Parathyroid adenoma (tissue), 2 donors: ENCODE measurements at regions not wholly inside any gene's neighbourhood (a gene's known extent, or its start where the extent isn't known, plus 50 kb on each side); places are given as distances from the start of the nearest gene placed in this dataset.

Experiments
- H2AFZ ChIP-seq: fragments of 300-600 bp; sonication (generic); one replicate; pipeline ENCODE4 v1.7.0; 2017; ENCODE audit warnings: antibody characterized with exemption, mild to moderate bottlenecking
- H3K27ac ChIP-seq: fragments of 300-600 bp; sonication (generic); one replicate; pipeline ENCODE4 v1.7.0; 2017
- H3K27me3 ChIP-seq: fragments of 300-600 bp; sonication (generic); one replicate; pipeline ENCODE4 v1.7.0; 2017; ENCODE audit warnings: low read length; ENCODE audit not compliant: control insufficient read depth, insufficient read depth
- H3K36me3 ChIP-seq: fragments of 300-600 bp; sonication (generic); one replicate; pipeline ENCODE4 v1.7.0; 2017; ENCODE audit warnings: low read length; ENCODE audit not compliant: control insufficient read depth, insufficient read depth
- H3K4me1 ChIP-seq: fragments of 300-600 bp; sonication (generic); one replicate; pipeline ENCODE4 v1.7.0; 2017; ENCODE audit warnings: control low read depth
- H3K4me2 ChIP-seq: fragments of 300-600 bp; sonication (generic); one replicate; pipeline ENCODE4 v1.7.0; 2017; ENCODE audit warnings: low read length
- H3K4me3 ChIP-seq: fragments of 300-600 bp; sonication (generic); one replicate; pipeline ENCODE4 v1.7.0; 2017; ENCODE audit warnings: low read depth, low read length
- H3K79me2 ChIP-seq: fragments of 300-600 bp; sonication (generic); one replicate; pipeline ENCODE4 v1.7.0; 2017; ENCODE audit warnings: control low read depth
- H3K9ac ChIP-seq: fragments of 300-600 bp; sonication (generic); one replicate; pipeline ENCODE4 v1.7.0; 2017; ENCODE audit warnings: mild to moderate bottlenecking
- H3K9me3 ChIP-seq: fragments of 300-600 bp; sonication (generic); one replicate; pipeline ENCODE4 v1.7.0; 2017; ENCODE audit warnings: low read length; ENCODE audit not compliant: control insufficient read depth
- TF ChIP-seq, protein P1 (sequence below): fragments of 300-600 bp; sonication (generic); IDR thresholded peaks from one replicate; pipeline ENCODE4 v1.7.0; 2017; ENCODE audit warnings: antibody characterized with exemption, mild to moderate bottlenecking
- donor health status: primary hyperparathyroidism.

DNA sequence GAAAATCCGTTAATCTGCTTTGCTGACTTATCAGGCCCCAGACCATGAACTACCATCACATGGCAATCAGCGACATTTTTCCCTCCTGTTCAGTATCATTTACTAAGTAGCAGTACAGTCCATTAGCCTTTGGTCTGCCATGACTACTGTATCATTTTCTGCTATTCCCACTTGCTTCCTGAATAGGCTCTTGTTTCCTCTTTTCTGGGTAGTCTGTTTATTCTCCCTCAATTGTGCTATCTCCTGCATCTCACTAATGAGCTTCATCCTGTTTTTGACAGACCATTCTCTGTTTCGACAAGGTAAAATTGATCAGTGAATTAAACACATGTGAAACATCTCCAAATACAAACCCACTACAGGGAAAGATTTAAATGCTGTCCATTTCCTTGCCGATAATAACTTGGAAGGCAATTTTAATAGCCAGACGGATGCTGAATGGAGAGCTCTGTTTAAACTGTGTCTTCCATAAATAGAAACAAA is 263.5 kb upstream of the ANKRD55 start:
- H3K4me1 ChIP-seq = no peaks in the 10 kb centered on the region
- TF ChIP-seq, protein P1, sequence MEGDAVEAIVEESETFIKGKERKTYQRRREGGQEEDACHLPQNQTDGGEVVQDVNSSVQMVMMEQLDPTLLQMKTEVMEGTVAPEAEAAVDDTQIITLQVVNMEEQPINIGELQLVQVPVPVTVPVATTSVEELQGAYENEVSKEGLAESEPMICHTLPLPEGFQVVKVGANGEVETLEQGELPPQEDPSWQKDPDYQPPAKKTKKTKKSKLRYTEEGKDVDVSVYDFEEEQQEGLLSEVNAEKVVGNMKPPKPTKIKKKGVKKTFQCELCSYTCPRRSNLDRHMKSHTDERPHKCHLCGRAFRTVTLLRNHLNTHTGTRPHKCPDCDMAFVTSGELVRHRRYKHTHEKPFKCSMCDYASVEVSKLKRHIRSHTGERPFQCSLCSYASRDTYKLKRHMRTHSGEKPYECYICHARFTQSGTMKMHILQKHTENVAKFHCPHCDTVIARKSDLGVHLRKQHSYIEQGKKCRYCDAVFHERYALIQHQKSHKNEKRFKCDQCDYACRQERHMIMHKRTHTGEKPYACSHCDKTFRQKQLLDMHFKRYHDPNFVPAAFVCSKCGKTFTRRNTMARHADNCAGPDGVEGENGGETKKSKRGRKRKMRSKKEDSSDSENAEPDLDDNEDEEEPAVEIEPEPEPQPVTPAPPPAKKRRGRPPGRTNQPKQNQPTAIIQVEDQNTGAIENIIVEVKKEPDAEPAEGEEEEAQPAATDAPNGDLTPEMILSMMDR = no peak
- H3K36me3 ChIP-seq = no peaks in the 10 kb centered on the region
- H3K27me3 ChIP-seq = no peaks in the 10 kb centered on the region
- no peaks in the 10 kb centered on the region for H3K9me3 ChIP-seq
- no peak overlapping the region for H3K9ac ChIP-seq
- no peak overlapping the region for H3K4me2 ChIP-seq
- no peaks in the 10 kb centered on the region for H3K79me2 ChIP-seq
- no peak overlapping the region for H3K4me3 ChIP-seq
- H3K27ac ChIP-seq = no peak overlapping the region
- no peak overlapping the region for H2AFZ ChIP-seq

DNA sequence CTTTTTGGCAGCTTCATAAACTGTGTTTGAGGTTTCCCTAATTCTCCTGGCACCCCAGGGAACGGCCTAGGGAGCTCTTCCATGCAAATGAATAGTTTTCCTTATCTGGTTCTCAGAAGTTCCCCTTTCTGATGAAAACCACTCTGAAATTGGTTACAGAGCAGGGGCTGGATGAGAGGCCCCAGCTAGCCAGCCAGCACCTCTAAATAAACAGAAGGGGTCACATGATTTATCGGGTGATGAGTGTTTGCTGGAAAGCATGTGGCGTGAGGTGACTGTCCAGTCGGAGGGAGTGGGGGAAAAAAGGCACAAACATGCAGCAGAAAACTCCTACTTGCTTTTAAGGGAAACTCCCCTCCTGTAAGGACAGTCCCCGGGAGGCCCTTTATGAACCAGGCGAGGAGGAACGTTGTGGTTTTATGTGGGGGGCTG is 261.2 kb upstream of the ANKRD55 start:
- Histone ChIP-seq H3K4me2 (no peak overlapping the region), H3K4me3 (no peak overlapping the region), H3K9ac (no peak overlapping the region), H3K79me2 (no peaks in the 10 kb centered on the region), H2AFZ (no peak overlapping the region), H3K4me1 (no peaks in the 10 kb centered on the region), H3K27ac (no peak overlapping the region), H3K36me3 (no peaks in the 10 kb centered on the region), H3K27me3 (no peaks in the 10 kb centered on the region), H3K9me3 (no peaks in the 10 kb centered on the region)
- TF ChIP-seq, protein P1 = no peak

DNA sequence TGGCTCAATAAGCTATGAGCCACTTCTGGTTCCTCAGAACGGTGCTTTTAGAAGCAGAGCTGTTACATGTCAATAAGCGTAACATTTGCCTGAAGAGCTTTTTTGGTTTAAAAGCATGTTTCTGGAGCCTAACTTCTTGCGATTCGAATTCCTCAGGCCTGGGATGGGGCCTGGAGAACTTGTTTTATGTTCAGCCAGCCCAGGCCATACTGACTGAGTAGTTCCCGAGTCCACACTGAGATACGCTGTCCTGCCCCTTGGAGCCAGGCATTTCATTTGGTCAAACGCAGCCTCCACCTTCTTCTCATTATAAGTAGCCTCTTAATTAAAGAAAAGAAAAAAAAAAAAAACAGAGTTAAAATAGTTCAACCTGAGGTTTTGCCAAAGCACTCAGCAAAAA is 260.6 kb upstream of the ANKRD55 start:
- H3K27ac ChIP-seq = no peak overlapping the region

DNA sequence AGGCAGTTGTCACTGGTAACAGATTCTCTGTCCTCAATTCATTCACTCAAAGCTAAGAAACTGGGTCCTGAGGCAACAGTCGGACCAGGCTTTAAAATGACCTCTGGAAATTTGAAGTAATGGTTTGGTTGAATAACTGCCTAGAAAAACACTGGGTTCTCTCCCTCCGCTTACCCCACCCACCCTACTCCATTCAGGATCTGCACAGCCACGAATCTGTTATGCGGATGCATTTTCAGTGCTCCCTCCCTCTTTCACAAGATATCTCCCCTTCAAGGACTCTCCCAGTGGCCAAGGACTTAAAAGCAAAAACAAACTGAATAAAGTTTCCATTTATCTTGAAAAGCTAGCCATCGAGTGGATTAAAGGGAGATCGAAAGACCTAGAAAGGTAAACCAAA is 260.2 kb upstream of the ANKRD55 start:
- H3K27me3 ChIP-seq = no peaks in the 10 kb centered on the region
- no peaks in the 10 kb centered on the region for H3K9me3 ChIP-seq
- H3K79me2 ChIP-seq = no peaks in the 10 kb centered on the region
- no peaks in the 10 kb centered on the region for H3K4me1 ChIP-seq
- no peaks in the 10 kb centered on the region for H3K36me3 ChIP-seq
- no peak overlapping the region for H3K27ac ChIP-seq
- TF ChIP-seq, protein P1 = no peak
- H3K4me3 ChIP-seq = no peak overlapping the region
- no peak overlapping the region for H3K4me2 ChIP-seq
- H3K9ac ChIP-seq = no peak overlapping the region
- no peak overlapping the region for H2AFZ ChIP-seq

More for the DNA sequence above, 260.6 kb upstream of the ANKRD55 start:
- Histone ChIP-seq H3K4me2 (no peak overlapping the region), H3K27me3 (no peaks in the 10 kb centered on the region), H3K79me2 (no peaks in the 10 kb centered on the region), H2AFZ (no peak overlapping the region), H3K4me3 (no peak overlapping the region), H3K9me3 (no peaks in the 10 kb centered on the region), H3K9ac (no peak overlapping the region), H3K4me1 (no peaks in the 10 kb centered on the region), H3K36me3 (no peaks in the 10 kb centered on the region)
- TF ChIP-seq, protein P1 = no peak

DNA sequence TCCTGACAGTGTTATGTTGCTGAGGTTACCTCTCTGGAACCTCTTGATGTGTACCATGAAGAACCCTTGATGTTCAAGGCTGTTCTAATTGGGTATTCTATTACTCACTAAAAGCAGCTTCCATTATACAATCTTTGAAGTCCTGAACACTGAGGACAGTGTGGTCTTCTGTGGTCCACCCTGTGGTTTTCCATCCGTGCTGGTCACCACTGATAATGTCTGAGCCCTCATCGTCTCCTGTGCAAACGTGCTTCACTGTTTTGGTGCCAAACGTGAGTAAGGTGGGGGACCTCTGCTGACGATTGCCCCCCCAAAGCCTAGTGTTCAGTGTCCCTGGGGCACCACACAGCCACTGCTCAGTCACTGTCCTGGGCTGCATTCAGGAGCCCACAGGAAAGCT is 259.7 kb upstream of the ANKRD55 start:
- Histone ChIP-seq H3K4me3 (no peak overlapping the region), H3K9ac (no peak overlapping the region), H2AFZ (no peak overlapping the region), H3K9me3 (no peaks in the 10 kb centered on the region), H3K27me3 (no peaks in the 10 kb centered on the region), H3K79me2 (no peaks in the 10 kb centered on the region), H3K36me3 (no peaks in the 10 kb centered on the region), H3K27ac (no peak overlapping the region), H3K4me1 (no peaks in the 10 kb centered on the region), H3K4me2 (no peak overlapping the region)
- TF ChIP-seq, protein P1 = no peak
